Left lobe of liver (tissue), 2 donors: ENCODE measurements at regions not wholly inside any gene's neighbourhood (a gene's known extent, or its start where the extent isn't known, plus 50 kb on each side); places are given as distances from the start of the nearest gene placed in this dataset.

ENCODE experiments used
- ATAC-seq: fragments of 200-7000 bp; cut with Tn5 transposase; one replicate; pipeline ENCODE4 v1.9.1; 2020; ENCODE audit warnings: mild to moderate bottlenecking, moderate library complexity
- DNase-seq: peaks from one replicate; pipeline ENCODE4 v3.0.0-alpha.2; 2020; ENCODE audit warnings: low spot score
- donor health status: DM: no; HTN: no; CAD: no; lungs with moderate emphysema.
- donor health status: DM: no; HTN: yes; CAD: no.

DNA sequence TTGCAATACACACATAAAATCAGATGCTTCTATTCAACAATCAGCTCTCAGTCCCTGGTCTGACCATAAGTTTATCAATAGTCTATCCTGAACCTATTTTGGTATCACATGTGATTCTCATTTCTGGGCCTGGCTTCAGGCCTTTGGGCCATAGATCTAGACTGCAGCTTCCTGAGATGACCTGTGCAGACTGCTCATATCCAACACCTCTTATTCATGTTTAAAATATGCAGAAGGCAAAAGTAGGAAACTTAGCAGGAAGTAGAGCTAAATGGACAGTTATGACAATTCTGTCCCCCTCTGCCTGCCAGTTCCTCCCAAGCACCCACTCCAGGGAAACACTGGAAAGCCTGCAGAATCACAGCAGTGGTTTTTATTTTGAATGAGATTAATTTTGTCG, 53.3 kb downstream of the C7orf25 start:
- no peak for ATAC-seq
- no peak for DNase-seq

GRCh38 chr7:42856605-42856987, 55.3 kb downstream of the C7orf25 start:
- ATAC-seq, result no peak
- DNase-seq, result no peak

GRCh38 chr7:42854571-42855118, 57.2 kb downstream of the C7orf25 start:
- no peak for ATAC-seq
- DNase-seq, result no peak

DNA sequence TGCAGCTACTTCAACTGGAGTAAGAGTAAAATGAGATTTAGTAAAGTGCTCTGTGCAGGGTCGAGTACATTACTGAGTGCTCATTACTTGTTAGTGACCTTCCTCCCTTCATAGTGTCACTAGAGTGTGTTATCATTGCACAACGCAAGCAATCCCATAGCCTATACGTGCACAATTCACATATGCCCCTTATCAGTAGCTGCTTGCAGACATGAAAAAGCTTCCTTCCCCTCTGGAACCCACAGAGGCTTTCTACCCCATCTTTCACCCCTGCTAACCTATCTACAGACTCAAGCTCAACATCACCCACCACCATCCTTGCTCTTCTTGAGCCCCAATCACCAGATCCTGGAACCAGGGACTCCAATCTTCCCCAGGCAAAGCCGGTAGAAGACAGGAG, 59.3 kb downstream of the C7orf25 start:
- no peak for ATAC-seq
- DNase-seq, result no peak

GRCh38 chr7:42843205-42843800, 68.6 kb downstream of the C7orf25 start:
- DNase-seq, result no peak
- ATAC-seq, result peak; percentile 87

DNA sequence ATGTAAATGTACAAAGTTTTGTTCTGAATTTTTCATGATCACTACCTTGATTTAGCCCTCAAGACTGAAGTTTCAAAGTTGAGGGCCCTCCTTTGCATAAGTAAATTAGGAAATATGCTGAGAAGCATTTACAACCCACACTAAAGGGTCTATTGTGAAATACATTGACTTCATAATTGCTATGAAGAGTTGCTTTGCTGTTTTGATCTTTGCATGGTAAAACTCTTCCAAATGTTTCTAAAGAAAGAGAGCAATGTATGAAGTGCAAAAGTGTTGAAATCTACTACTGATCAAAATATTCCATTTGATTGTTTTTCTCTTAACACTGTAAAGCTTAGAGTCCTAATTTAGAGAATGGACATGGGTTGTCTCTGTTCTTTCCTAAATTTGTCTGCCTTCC, 77.2 kb downstream of the C7orf25 start:
- ATAC-seq, result no peak

GRCh38 chr7:42833411-42833810, 78.5 kb downstream of the C7orf25 start:
- no peak for ATAC-seq
- DNase-seq, result no peak

More for the DNA sequence above, 77.2 kb downstream of the C7orf25 start:
- no peak for DNase-seq

- DNase-seq, result no peak
- no peak for ATAC-seq
These were observed 79.2 kb downstream of the C7orf25 start for GRCh38 chr7:42832667-42833066.

GRCh38 chr7:42831718-42832522, 80.0 kb downstream of the C7orf25 start:
- DNase-seq (peak; percentile 48), ATAC-seq (peak; percentile 84)

GRCh38 chr7:42831006-42831717, 80.7 kb downstream of the C7orf25 start:
- DNase-seq, result no peak

GRCh38 chr7:42812779-42813178, 99.1 kb downstream of the C7orf25 start:
- ATAC-seq (no peak), DNase-seq (no peak)

More at GRCh38 chr7:42831006-42831717, 80.7 kb downstream of the C7orf25 start:
- no peak for ATAC-seq

GRCh38 chr7:42805601-42806000, 106.3 kb downstream of the C7orf25 start:
- DNase-seq (no peak), ATAC-seq (no peak)

GRCh38 chr7:42794673-42795072, 117.2 kb downstream of the C7orf25 start:
- ATAC-seq, result no peak
- DNase-seq, result no peak

DNA sequence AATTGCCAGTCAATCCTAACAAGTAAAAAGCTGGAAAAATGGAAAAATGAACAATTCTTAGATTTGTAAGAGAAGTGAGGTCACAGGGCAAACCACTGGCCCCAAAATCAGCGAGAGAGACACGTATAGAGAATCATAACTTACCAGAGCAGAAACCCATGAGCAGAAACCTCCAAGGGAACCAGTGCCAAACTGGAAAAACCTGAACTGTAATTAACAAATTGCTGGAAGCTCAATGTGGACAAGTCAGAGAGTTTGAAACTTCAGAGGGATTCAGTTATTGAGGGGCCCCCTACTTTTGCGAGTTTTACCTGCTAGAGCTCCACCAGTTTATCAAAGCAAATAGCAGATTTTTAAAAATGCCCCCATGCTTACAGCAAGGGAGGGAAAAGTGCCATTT, 119.0 kb downstream of the C7orf25 start:
- ATAC-seq (no peak), DNase-seq (no peak)

GRCh38 chr7:42790196-42790595, 121.7 kb downstream of the C7orf25 start:
- DNase-seq, result no peak
- no peak for ATAC-seq

DNA sequence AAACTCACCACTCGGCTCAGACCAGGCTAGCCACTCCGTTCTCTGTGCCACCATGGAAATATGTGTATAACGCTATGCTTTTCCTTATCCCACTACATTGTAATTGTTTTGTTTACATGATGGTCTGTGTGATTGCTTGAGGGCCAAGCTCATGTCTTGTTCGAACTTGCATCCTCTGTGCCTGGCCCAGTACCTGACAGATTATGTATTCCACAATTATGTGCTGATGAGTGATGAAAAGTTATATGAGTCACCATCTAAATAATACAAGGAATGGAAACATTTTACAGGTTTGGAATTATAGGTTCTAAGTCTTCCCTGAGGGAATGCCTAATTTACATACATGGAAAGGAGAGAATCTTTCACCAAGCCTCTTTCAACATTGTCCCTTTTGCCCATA, 137.4 kb downstream of the C7orf25 start:
- DNase-seq (no peak), ATAC-seq (no peak)

GRCh38 chr7:42770114-42770513, 141.8 kb downstream of the C7orf25 start:
- no peak for DNase-seq
- ATAC-seq, result no peak

GRCh38 chr7:42768045-42768444, 143.8 kb downstream of the C7orf25 start:
- ATAC-seq (no peak), DNase-seq (no peak)

DNA sequence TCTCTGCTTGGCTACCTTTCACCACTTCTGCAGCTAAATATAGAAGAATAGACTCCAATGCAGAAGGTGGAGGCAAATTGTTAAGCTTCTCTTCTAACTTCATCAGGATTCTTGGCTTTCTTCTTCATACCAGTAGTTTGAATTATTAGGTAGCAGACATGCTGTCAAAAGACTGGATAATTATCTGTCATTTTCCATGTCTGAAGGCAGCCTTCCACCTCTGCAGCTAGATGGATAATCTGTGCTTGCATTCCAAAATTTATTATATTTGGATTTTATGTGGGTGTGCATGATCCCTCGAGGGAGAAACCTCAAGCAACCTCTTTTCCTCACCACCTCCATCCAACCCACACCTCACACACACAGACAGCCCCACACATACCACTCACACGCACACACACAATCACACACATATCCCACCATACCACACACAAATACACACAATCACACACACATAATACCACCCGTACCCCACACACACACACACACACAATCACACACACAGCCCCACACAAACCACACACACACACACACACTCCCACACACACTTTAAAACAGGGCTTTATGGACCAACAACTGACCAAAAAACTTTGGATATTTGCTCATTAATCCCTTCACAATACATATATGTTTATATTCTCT, 145.0 kb downstream of the C7orf25 start:
- DNase-seq (no peak), ATAC-seq (no peak)

GRCh38 chr7:42765931-42766330, 145.9 kb downstream of the C7orf25 start:
- ATAC-seq, result no peak
- DNase-seq, result no peak

DNA sequence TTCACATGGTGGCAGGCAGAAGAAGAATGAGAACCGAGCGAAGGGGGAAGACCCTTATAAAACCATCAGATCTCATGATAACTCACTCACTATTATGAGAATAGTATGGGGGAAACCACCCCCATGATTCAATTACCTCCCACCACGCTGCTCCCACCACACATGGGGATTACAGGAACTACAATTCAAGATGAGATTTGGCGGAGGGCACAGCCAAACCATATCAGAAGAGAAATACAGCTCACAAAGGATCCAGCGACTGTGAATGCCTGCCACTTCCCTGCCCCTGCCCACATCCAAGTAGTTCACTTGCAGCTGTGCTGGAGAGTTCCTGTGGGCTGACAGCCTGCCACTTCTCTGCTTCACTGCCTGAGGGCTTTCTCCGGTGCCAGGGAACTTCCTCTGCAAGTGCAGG, 148.7 kb downstream of the C7orf25 start:
- no peak for ATAC-seq
- no peak for DNase-seq
